SH-SY5Y (cell line): ENCODE measurements at regions not wholly inside any gene's neighbourhood (a gene's known extent, or its start where the extent isn't known, plus 50 kb on each side); places are given as distances from the start of the nearest gene placed in this dataset.

ENCODE experiments used
- GATA2 ChIP-seq: IDR thresholded peaks from 2 replicates; pipeline ENCODE4 v1.6.1; 2011; ENCODE audit warnings: mild to moderate bottlenecking, low read depth, low read length
- GATA3 ChIP-seq: IDR thresholded peaks from 2 replicates; pipeline ENCODE4 v1.6.1; 2011; ENCODE audit warnings: low read depth, mild to moderate bottlenecking, low read length, moderate library complexity

DNA sequence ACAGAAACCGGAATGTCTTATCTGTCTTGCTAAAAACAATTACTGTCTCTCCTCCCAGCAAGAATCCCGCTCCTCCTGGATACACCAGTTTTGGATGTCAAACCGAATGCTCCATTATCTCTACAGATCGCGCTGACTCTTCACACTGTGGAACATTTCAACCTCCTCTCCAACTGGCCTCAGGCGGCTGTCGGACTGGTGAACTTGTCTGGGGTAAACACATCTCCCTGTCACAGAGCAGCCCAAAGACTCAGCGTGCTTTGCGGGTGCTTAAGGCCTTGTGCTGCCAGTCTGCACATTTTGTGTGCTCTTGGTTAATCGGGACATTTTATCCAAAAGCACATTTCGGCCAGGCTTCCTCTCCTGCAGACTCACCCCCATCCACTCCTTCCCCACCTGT, 173.1 kb downstream of the ICOS start:
- TF ChIP-seq GATA2 (0 out of 2 replicates have a peak, but pooled peaks have one; percentile 6), GATA3 (no peak)

DNA sequence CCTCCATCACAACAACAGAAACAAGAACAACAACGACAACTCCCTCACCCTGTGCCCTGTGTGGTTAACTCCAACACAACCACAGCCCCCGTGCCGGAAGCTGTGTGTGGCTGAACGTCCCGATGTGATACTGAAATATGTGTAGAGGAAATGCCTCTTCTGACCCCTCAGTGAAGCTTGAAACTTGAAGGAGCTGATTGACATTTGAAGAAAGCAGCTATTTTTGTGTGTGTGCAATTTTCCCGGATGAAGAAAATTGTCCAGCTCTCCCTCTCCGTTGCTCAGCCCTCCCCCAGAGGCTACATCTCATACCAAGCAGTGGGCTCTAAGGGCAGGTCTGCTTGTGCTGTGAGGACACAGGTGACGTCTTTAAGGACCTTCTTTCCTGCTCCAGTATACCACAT, 173.8 kb downstream of the ICOS start:
- TF ChIP-seq GATA3 (no peak), GATA2 (no peak)

DNA sequence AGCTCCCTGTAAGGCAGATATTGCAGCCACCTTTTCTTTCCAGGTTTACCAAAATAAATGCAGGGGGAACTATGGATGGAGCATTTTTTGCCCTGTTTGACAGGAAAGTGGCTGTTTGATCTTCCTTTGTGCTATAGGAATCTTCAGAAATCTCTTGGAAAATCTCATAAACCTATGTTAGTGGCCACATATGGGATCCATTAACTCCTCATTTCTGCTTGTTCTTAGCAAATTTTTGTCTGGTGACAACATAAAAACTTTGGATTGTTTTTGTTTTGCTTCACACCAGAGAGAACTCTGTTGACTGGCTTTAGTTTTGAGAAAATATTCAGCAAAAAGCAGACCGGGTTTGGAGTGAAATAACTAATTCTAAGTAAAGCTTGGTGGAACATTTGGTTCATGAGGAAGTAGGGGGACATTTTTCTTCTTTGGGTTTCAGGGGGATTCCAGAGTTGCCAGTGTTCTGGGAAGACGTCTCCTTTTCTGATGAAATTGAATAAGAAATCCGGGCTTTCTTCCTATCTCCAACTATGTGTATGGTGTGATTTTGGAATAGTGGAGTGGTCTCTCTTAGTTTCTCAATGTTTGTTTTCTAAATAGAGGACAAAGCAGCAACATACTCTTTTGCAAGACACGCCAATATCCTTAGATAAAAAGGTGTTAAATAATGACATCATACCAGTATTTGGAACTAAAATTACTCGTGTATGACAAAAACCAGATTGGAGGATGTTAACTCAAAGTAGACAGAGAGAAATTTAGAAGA, 174.4 kb downstream of the ICOS start:
- TF ChIP-seq GATA3 (no peak), GATA2 (no peak)

DNA sequence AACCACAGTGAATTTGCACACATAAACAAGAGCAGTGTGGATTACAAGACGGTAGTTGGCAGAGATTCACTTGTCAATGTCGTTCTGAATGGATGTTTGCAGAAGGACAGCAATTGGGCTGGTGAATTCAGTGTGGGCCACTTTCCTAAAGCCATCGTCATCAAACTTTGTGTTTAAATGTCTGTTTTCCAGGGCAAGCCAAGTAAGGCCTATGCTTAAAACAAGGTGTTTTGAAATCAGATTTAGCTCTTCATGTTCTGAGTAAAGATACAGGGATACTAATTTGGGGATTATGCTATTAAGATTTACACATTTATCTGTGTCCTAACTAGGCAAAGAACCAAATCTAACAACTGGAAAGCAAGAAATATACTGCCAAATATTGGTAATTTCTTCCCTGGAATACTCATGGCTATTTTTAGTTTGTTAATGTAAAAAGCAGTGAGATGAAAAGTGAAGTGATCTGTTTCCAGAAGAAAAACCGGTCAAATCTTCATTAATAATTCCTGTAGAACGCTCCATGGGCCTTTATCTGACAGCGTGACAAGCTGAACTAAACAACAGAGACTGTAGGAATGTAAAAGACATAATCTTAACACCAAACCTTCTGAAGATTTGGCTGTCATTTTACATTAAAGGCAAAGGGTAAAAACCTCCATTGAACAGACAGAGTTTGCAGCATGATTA, 175.7 kb downstream of the ICOS start:
- TF ChIP-seq GATA2, result no peak

DNA sequence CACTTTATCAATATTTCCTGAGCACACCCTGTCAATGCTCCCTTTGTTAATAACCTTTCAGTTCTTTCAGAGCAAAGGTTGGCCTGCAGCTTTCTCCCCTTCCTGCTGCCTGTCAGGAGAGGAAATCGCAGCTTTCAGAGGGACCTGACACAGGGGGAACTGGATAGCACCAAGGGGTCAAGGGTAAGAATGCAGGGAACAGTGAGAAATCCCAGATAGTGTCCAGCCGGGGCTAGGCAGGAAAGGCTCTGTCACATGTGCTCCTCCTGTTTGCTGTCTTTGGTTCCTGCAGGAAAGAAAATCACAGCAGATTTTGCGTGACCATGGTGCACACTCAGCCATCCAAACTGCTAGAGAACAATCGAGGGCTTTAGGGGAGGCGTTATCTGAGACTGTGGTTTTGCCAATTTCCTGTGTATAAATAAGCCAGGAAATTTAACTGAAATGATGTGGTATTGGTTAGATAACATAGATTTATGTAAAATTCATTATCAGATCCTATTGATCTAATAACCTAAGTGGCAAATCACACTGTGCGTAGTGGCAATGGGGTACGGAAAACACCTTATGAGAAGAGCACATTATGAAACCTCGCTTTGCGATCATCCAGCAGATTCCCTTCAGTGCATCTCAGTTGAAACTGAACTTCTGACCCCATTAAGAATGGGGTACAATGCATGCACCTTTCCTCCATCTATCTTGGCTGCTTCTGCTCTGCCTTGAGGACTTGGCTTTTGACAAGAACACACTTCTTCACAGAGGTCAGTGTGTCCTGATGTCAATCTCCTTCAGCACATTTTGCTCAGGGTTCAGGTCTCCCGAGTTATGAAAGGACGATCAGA, 178.0 kb downstream of the ICOS start:
- TF ChIP-seq GATA2 (no peak), GATA3 (no peak)

DNA sequence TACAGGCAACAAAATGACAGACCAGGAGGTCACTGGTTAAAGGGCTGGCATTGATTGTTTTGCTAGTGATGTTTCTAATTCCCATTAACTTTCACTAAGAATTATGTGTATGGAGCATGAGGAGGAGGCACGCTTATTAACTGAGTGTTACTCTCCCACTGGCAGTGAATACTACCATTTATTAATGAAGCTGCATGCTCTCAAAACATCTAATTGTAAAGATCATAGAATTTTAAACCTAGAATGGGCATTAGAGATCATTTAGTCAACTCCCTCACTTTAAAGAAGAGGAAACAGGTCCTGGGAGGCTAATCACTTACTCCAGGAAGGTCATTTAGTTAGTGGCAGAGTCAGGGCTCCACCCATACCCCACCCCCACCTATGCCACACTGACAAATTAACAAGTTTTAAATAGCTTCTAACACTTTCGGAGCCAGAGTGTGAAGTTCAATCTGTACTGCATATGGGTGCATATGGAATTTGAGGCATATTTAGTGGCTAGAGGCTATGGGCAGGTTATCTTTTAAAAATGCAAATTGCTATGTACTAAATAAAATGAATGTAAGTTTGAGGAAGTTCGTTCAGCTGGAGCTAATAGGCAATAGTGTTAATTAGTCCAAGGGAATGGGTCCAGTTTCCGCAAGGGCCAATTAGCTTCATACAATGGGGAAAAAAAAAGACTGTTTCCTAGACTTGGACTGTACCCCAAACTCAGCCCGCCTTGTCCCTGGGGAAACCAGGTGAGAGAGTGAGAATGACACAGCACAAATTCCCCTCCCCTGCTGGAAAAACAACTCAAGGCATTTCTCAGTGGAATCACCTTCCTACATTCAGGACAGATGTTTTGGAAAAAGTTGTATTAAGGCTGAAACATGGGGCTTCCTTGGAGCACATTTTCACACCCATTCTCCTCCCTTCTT, 178.8 kb downstream of the ICOS start:
- TF ChIP-seq GATA3 (no peak), GATA2 (no peak)

DNA sequence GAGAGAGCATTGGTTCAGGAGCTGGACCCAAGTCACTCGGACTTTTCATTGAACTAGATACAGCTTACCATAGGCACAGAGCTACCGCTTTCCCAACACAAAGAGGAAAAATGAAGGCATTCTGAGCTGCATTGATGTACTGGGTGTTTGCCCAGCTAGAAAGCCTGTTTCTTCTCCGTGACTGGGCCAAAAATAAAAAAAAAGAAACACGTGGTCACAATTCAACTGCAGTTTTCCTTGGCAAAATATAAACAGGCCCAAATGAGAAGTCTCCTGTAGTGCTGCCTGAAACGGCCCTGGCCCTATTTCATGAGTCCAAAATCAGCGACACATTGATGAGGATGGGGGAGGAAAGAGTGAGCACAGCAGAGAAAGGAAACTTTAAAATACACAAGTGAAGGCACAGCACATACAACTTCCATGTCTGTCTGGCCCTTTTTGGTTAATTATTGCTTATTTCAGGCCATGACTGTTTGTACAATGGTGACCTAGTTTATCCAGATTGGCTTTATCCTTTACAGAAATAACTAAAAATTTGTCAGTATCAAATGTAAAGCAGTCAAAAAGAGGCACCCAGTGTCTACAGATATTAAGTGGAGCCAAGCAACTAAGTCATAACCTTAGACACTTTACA, 179.7 kb downstream of the ICOS start:
- no peak for TF ChIP-seq GATA2
- no peak for TF ChIP-seq GATA3

DNA sequence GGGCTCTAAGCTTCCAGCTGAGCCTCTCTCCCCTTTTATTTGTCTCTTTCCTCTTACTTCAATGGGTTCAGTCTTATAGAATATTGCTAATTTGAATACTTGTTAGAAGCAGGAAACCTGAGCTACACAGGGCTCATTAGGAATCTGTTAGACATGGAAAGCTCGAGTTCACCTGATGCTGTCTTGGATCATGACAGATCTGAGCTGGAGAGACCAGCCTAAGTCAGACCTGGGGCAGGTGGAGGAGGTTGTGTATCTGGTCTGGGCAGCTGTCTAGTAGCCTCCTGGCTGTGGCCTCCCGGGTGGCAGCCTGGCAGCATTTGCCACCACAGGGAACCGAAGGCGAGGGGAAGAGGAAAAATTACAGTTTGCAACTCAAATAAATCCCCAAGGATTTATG, 185.9 kb downstream of the ICOS start:
- TF ChIP-seq GATA3 (no peak), GATA2 (no peak)

DNA sequence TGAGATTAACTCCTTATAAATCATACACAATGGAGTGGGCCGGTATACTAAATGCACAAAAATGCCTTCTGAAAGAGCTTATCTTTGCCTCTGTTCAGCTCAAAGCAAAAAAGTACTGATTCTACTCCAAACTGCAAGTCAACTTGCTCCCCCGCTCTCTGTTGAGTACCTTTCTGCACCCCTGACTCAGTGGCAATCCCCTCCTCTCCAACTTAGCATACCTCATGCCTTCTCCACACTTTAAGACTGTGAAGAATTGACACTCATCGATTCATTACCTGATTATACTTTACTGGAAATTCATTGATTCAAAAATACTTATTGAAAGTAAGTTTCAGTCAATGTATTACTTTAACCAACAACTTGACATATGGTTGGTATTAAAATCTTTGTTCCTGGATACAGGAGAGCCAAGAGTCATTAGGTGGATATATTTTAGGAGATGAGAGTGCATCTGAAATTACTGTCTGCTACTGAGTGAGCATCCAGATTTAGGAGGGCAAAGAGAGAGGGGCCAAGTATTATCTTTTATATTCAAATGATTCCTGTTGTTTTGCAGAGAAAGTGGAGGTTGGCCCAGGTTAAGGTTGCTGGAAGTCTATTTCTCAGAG, 187.7 kb downstream of the ICOS start:
- no peak for TF ChIP-seq GATA3
- no peak for TF ChIP-seq GATA2

DNA sequence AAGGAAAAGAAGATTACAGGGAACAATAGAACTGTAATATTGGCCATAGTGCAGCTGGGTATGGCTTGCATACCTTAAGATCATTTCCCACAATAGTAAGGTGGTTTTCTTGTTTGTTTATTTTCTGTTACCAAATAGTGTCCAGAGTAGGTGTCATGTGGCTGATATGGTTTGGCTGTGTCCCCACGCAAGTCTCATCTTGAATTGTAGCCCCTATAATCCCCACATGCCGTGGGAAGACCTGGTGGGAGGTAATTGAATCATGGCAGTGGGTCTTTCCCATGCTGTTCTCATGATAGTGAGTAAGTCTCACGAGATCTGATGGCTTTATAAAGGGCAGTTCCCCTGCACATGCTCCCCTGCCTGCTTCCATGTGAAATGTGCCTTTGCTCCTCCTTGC, 190.1 kb downstream of the ICOS start:
- TF ChIP-seq GATA2 (no peak), GATA3 (no peak)

DNA sequence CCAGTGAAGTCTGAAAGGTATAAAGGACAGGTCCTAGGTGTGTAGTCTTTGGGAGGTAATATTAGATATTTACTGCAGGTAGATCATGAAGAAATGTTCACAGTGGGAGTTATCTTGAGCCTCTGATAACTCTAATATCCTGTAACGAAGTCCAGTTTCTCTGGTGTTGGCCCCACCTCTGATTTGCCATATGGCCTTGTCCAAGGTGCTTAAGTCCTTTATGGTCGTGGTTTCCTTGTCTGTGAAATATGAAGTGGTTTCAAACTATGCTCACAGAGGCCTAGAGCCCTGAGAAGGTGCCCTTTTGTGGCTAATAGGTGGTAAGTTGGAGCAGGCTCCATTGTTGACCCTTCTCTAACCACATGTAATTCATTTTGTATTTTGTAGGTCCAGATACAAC, 190.7 kb downstream of the ICOS start:
- TF ChIP-seq GATA3 (no peak), GATA2 (no peak)

DNA sequence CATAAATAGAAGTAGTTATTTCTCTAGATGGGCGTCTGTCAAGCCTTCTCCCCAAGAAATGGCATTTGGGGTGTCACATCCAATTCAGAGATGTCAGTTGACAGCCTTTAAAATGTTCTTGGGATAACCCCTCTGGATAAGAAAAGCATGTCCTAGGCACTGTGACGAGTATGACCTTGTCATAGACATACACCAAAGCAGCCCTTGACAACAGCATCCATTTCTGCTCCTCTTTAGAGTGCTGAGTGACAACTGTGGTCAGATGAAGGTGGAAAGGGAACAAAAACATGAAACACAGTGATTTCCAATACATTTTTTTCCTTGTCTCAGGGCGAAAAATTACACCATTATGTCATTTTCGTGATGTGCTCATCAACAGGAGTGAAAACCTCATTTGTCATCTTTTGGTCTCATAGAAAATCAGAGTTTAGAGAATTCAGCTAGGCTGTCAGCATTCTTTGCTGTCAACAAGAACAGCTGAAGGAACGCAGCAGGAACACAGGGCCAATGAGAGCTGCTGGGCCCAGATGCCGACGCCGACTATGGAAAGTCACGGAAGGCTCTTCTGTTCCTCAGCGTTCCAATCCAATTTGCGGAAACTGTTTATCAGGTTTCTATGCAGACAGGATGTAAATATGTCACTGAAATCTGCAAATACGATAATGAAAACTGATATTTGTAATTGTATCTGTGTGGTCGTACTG, 193.2 kb downstream of the ICOS start:
- TF ChIP-seq GATA3, result no peak
- TF ChIP-seq GATA2, result no peak

DNA sequence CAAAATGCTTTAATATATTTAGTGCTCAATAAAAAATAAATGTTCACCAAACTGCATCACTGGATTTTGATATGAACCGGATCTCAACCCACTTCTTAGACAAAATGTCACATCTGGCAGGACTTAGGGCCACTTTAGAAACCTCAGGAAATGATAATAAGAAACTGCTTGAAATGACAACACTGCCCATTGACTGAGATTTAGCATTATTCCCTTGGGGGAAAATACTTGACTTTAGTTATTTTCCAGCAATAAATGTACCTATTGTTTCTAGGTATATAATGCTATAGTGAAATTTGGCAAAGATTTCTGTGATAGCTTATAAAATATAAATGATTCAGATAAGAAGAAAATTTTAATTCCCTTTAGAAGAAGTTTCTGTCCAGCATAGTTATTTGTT, 195.1 kb downstream of the ICOS start:
- TF ChIP-seq GATA2 (no peak), GATA3 (no peak)
